ENCODE measurements at regions not wholly inside any gene's neighbourhood (a gene's known extent, or its start where the extent isn't known, plus 50 kb on each side); places are given as distances from the start of the nearest gene placed in this dataset.

GRCh38 chr15:95598251-95598855 lies 732.1 kb upstream of the NR2F2 start:
- intact Hi-C loops (cut with micrococcal nuclease): no loop called here
- H3K9me3 ChIP-seq (replicated peaks): peaks cover 5% of the 10 kb centered on the region
- no peaks in the 10 kb centered on the region for H3K36me3 ChIP-seq
- H3K27me3 ChIP-seq (ENCODE audit: low read depth): no peaks in the 10 kb centered on the region
- DNase-seq: no peak
- TF ChIP-seq, protein P1, sequence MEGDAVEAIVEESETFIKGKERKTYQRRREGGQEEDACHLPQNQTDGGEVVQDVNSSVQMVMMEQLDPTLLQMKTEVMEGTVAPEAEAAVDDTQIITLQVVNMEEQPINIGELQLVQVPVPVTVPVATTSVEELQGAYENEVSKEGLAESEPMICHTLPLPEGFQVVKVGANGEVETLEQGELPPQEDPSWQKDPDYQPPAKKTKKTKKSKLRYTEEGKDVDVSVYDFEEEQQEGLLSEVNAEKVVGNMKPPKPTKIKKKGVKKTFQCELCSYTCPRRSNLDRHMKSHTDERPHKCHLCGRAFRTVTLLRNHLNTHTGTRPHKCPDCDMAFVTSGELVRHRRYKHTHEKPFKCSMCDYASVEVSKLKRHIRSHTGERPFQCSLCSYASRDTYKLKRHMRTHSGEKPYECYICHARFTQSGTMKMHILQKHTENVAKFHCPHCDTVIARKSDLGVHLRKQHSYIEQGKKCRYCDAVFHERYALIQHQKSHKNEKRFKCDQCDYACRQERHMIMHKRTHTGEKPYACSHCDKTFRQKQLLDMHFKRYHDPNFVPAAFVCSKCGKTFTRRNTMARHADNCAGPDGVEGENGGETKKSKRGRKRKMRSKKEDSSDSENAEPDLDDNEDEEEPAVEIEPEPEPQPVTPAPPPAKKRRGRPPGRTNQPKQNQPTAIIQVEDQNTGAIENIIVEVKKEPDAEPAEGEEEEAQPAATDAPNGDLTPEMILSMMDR (IDR thresholded peaks at IDR 0.05; ENCODE audit: borderline replicate concordance): no peak
- H3K4me1 ChIP-seq: no peaks in the 10 kb centered on the region
- no peak overlapping the region for H3K4me3 ChIP-seq
- no peak overlapping the region for H3K27ac ChIP-seq (replicated peaks)

GRCh38 chr15:95600367-95600766 lies 730.1 kb upstream of the NR2F2 start:
- no peaks in the 10 kb centered on the region for H3K27me3 ChIP-seq (ENCODE audit: low read depth)
- peaks cover 14% of the 10 kb centered on the region for H3K4me1 ChIP-seq
- intact Hi-C loops (cut with micrococcal nuclease): no loop called here
- H3K27ac ChIP-seq (replicated peaks): no peak overlapping the region
- H3K4me3 ChIP-seq: no peak overlapping the region
- DNase-seq: no peak
- TF ChIP-seq, protein P1 (IDR thresholded peaks at IDR 0.05; ENCODE audit: borderline replicate concordance): no peak
- H3K36me3 ChIP-seq: no peaks in the 10 kb centered on the region
- H3K9me3 ChIP-seq (replicated peaks): peaks cover 5% of the 10 kb centered on the region

DNA sequence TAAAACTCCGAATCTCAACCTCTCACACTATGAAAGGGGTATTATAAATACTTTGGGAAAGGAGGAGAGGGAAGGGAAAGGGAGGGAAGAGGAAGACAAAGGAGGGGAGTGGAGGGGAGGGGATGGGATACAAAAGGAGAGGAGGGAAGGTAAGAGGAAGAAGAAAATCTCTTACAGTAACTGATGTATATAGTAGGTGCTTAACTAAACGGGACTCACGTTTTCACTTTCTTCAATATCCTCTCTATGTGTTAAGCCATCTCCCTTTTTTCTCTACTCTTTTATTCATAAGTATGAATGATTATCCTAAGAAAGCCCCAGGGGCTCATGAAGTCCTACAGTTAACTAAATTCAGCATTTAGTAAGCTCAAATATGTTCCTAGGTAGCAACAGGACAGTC lies 729.6 kb upstream of the NR2F2 start:
- intact Hi-C loops (cut with micrococcal nuclease): no loop called here
- H3K27me3 ChIP-seq (ENCODE audit: low read depth): no peaks in the 10 kb centered on the region
- TF ChIP-seq, protein P1 (IDR thresholded peaks at IDR 0.05; ENCODE audit: borderline replicate concordance): no peak
- no peak for DNase-seq
- H3K36me3 ChIP-seq: no peaks in the 10 kb centered on the region
- H3K9me3 ChIP-seq (replicated peaks): peaks cover 5% of the 10 kb centered on the region
- peaks cover 15% of the 10 kb centered on the region for H3K4me1 ChIP-seq
- no peak overlapping the region for H3K27ac ChIP-seq (replicated peaks)
- H3K4me3 ChIP-seq: no peak overlapping the region

GRCh38 chr15:95601525-95601924 lies 729.0 kb upstream of the NR2F2 start:
- no peak for DNase-seq
- peaks cover 5% of the 10 kb centered on the region for H3K9me3 ChIP-seq (replicated peaks)
- TF ChIP-seq, protein P1 (IDR thresholded peaks at IDR 0.05; ENCODE audit: borderline replicate concordance): no peak
- H3K27ac ChIP-seq (replicated peaks): no peak overlapping the region
- no peaks in the 10 kb centered on the region for H3K36me3 ChIP-seq
- intact Hi-C loops (cut with micrococcal nuclease): no loop called here
- H3K4me3 ChIP-seq: no peak overlapping the region
- H3K4me1 ChIP-seq: peaks cover 15% of the 10 kb centered on the region
- H3K27me3 ChIP-seq (ENCODE audit: low read depth): no peaks in the 10 kb centered on the region

DNA sequence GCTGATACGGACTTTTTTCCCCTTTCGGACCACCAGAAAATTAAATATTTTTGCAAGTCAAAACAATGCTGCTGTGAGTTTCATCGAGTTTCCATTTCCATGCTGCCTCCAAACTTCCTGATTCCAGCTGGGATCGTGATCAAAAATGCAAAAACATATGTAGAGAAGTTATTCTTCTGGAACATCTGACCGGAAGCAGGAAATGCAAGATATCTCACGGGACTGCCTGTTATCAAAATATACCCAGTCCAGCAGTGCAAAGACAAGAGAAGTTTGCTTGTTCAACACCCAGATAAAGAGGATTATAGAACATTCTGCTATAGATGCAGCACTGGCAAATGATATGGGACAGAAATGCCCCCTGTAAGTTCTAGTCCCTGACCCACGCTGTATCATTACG lies 726.7 kb upstream of the NR2F2 start:
- intact Hi-C loops (cut with micrococcal nuclease): no loop called here
- DNase-seq: no peak
- TF ChIP-seq, protein P1 (IDR thresholded peaks at IDR 0.05; ENCODE audit: borderline replicate concordance): no peak

More for the DNA sequence above, 726.7 kb upstream of the NR2F2 start:
- no peaks in the 10 kb centered on the region for H3K27me3 ChIP-seq (ENCODE audit: low read depth)
- no peak overlapping the region for H3K4me3 ChIP-seq
- no peaks in the 10 kb centered on the region for H3K36me3 ChIP-seq
- peak overlapping the region; percentile 77 for H3K27ac ChIP-seq (replicated peaks)
- H3K4me1 ChIP-seq: peaks cover 15% of the 10 kb centered on the region
- peaks cover 5% of the 10 kb centered on the region for H3K9me3 ChIP-seq (replicated peaks)

All from left ventricle myocardium inferior (tissue), 1 donor.